Activated CD8-positive, alpha-beta memory T cell treated with anti-CD3 and anti-CD28 coated beads, Interleukin-2, amount 10 ng/mL, durations not matched to agents 7 days and 5 days (primary cell): ENCODE measurements at regions not wholly inside any gene's neighbourhood (a gene's known extent, or its start where the extent isn't known, plus 50 kb on each side); places are given as distances from the start of the nearest gene placed in this dataset.

Source experiments
- ATAC-seq: fragments of 150-1000 bp; cut with Tn5 transposase; one replicate; pipeline ENCODE4 v1.10.0; 2021; ENCODE audit warnings: moderate library complexity
- CTCF ChIA-PET: fragments of 350-600 bp; sonication (Branson Sonifier 250); formaldehyde crosslinking; loops from one replicate; lab custom pipeline; 2021; ENCODE audit warnings: antibody characterized with exemption; lab: Charles Lee
- DNase-seq: peaks from one replicate; pipeline ENCODE4 v3.0.0-alpha.2; 2020
- H3K27ac Mint-ChIP-seq: one replicate; pipeline ENCODE4 v1.8.0; 2021; ENCODE audit warnings: mild to moderate bottlenecking, mixed read lengths
- H3K27me3 Mint-ChIP-seq: one replicate; pipeline ENCODE4 v1.8.0; 2021; ENCODE audit warnings: mixed read lengths
- H3K36me3 Mint-ChIP-seq: one replicate; pipeline ENCODE4 v1.8.0; 2021; ENCODE audit warnings: mild to moderate bottlenecking, mixed read lengths
- H3K4me1 Mint-ChIP-seq: one replicate; pipeline ENCODE4 v1.8.0; 2021; ENCODE audit warnings: mixed read lengths
- H3K4me3 Mint-ChIP-seq: one replicate; pipeline ENCODE4 v1.8.0; 2021; ENCODE audit warnings: mild to moderate bottlenecking, moderate library complexity, mixed read lengths
- H3K9me3 Mint-ChIP-seq: one replicate; pipeline ENCODE4 v1.8.0; 2022; ENCODE audit warnings: low read depth, mixed read lengths

DNA sequence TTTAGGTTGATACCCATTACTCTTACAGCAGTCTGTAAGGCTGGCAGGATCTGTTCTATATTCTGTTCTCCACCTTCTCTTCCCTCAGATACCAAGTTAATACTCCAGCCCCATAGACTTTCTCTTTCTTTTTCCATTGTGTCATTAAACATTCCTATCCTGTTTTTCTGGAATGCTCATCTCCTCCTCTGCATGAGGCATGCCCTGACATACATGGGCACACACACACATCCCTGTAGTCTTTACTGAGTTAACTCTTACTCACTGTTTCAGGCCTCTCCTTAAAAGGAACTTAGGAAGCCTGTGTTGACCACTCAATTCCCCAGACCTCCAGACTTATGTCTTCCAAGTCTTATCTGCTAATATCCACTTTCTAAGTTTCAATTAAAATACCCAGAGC, 476.8 kb downstream of the METTL15 start:
- ATAC-seq (no peak), DNase-seq (no peak)
- Mint-ChIP-seq H3K36me3 (no peaks in the 10 kb centered on the region), H3K4me3 (no peak overlapping the region), H3K4me1 (no peaks in the 10 kb centered on the region), H3K9me3 (no peaks in the 10 kb centered on the region), H3K27me3 (no peaks in the 10 kb centered on the region), H3K27ac (no peak overlapping the region)
- CTCF ChIA-PET: no interaction called here

DNA sequence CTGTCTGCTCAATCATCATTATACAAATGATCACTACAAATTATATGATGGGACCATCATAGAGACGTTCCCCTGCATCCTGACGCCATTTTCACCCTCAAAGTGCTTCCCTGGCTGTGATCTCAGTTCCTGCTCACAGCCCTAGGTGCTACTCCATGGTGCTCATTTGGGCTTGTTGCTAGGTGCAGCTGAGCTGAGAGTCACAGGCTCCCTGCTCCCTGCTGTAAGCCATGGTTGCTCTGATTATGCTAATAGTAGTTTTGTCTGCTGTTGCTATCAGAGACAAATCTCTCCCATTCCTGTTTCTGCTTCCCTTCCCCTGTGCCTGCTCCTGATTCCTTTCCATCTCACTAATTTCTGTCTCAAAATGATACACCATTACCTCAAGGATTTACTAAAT, 474.3 kb downstream of the METTL15 start:
- Mint-ChIP-seq H3K27me3 (no peaks in the 10 kb centered on the region), H3K4me1 (no peaks in the 10 kb centered on the region), H3K36me3 (no peaks in the 10 kb centered on the region), H3K9me3 (no peaks in the 10 kb centered on the region), H3K27ac (no peak overlapping the region), H3K4me3 (no peak overlapping the region)
- no peak for DNase-seq
- CTCF ChIA-PET: no interaction called here
- no peak for ATAC-seq

DNA sequence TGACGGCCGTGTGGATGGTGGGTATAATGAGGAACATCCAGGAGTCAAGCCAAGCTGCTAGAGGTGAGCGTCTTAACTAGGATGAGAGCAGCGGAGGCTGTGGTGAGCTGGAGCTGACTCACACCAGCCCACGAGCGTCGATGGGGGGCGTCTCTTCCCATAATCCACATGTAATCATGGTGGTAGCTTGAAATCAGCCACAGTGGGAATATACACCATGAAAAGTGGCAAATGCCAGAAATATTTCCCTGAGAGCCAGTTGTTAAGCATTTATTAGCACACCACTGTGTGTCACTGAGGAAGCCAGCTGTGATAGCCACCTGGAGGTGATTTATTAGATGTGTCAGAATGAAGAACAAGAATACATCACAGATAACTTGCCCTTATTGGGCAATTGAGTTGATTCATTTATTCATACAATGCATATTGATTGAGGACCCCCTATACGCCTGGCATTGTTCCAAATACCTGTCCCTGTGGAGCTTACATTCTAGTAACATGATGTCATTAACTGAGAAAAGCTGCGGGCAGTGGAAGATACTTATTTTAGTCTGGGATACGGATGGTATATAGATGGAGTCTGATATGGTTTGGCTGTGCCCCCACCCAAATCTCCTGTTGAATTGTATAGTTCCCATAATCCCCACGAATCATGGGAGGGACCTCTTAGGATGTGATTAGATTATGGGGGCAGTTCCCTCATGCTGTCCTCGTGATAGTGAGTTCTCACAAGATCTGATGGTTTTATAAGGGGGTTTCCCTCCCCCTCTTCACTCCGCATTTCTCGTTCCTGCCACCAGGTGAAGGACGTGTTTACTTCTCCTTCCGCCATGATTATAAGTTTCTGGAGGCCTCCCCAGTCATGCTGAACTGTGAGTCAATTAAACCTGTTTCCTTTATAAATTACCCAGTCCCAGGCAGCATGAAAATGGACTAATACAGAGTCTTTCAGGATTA, 473.4 kb downstream of the METTL15 start:
- no peak overlapping the region for H3K27ac Mint-ChIP-seq
- ATAC-seq (no peak), DNase-seq (no peak)
- no peaks in the 10 kb centered on the region for H3K4me1 Mint-ChIP-seq
- CTCF ChIA-PET: no interaction called here
- H3K9me3 Mint-ChIP-seq: no peaks in the 10 kb centered on the region
- H3K4me3 Mint-ChIP-seq: no peak overlapping the region
- H3K36me3 Mint-ChIP-seq: no peaks in the 10 kb centered on the region
- no peaks in the 10 kb centered on the region for H3K27me3 Mint-ChIP-seq

DNA sequence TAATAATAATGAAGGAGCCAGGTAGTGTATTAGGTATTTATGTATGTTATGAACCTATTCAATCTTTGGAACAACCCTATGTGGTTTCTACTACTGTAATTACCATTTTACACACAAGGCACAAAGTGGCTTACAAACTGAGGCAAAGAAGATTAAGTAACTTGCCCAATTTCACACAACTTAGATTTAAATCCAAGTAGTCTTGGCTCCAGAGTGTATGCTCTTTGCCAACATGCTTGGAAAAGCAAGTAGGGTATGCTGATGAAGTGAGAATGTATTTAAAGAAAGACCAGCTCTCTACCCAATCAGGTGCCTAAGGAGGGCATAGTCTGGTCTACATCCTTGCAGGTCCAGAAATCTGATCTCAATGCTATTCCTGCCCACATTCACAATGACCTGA, 463.2 kb downstream of the METTL15 start:
- Mint-ChIP-seq H3K4me3 (no peak overlapping the region), H3K9me3 (no peaks in the 10 kb centered on the region), H3K27ac (no peak overlapping the region), H3K27me3 (no peaks in the 10 kb centered on the region), H3K36me3 (no peaks in the 10 kb centered on the region), H3K4me1 (no peaks in the 10 kb centered on the region)
- CTCF ChIA-PET: no interaction called here
- no peak for DNase-seq
- no peak for ATAC-seq

DNA sequence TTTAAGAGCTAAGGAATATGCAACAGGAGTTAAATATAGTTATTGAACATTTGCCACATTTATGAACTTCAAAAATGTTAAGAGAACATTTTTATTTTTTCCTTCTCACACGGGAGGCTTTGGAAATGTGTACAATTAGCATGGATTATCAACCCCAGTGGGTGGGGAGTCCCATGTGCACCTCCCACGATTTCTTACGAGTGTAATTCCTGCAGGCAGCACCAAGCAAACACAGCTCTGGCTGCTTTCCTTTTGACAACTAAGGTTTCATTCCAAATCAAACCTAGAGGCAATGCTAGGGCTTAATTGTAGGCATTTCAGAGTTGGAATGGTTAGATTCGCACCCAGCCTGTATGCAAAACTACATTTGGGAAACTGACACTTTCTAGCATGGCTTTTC, 460.9 kb downstream of the METTL15 start:
- DNase-seq (no peak), ATAC-seq (no peak)
- Mint-ChIP-seq H3K4me1 (no peaks in the 10 kb centered on the region), H3K4me3 (no peak overlapping the region), H3K27ac (no peak overlapping the region), H3K36me3 (no peaks in the 10 kb centered on the region), H3K27me3 (no peaks in the 10 kb centered on the region), H3K9me3 (no peaks in the 10 kb centered on the region)
- CTCF ChIA-PET: no interaction called here

DNA sequence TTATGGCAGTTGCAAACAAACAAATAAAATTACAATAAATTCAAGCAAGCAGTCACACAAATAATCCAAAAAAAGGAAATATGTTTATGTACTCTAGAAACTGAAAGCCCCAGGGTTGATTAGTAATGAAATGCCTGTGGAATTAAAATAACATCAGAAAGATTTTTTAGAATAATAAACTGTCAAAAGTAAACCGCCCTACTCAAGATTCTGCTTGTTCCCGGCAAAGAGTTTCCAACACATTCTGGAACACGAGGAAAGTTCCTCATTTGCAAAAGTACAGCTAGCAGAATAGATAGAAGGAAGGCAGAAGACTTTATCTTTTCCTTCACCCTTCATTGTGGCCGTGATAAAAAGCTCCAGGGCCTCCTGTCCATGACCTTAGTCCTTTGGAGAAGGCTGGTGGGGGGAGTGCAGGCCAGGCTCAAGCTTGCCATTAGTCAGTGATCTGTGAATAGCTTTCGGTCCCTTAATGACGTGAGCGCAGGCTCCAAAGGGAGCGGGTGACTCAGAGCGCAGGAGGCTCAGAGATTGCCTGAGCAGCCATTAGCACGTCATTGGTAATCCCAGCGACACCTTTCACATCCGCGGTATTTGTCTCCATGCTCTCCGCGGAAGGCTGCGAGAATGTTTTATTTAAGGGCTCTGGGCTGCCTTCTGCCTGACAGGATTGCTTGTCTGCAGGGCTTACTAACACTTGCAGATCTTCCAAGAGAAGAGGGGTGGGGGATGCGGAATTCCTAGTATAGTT, 458.3 kb downstream of the METTL15 start:
- Mint-ChIP-seq H3K4me1 (no peaks in the 10 kb centered on the region), H3K27ac (no peak overlapping the region), H3K9me3 (no peaks in the 10 kb centered on the region), H3K27me3 (no peaks in the 10 kb centered on the region), H3K4me3 (no peak overlapping the region), H3K36me3 (no peaks in the 10 kb centered on the region)
- ATAC-seq (no peak), DNase-seq (no peak)
- CTCF ChIA-PET: interaction anchor here (0.6 kb wide), 1 partner anchor 772 kb away, joined by 3 read pairs; no protein-coding TSS in a partner anchor

DNA sequence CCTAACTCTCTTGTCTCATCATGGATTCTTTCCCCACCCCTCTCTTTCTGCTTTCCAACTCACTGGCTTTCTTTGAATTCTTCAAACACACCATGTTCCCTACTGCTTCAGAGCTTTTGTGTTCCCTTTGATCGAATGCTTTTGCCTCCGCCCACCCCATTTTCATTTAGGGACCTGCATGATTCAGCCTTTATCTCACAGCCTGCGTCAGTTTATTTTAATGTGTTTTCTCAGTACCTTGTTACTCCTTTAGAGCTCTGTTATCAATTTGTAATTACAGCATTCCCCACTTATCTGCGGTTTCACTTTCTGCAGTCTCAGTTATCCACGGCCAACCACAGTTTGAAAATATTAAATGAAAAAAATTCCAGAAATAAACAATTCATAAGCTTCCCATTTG, 451.3 kb downstream of the METTL15 start:
- no peak overlapping the region for H3K4me3 Mint-ChIP-seq
- H3K27ac Mint-ChIP-seq: no peak overlapping the region
- no peaks in the 10 kb centered on the region for H3K36me3 Mint-ChIP-seq
- no peak for ATAC-seq
- H3K9me3 Mint-ChIP-seq: no peaks in the 10 kb centered on the region
- DNase-seq: no peak
- no peaks in the 10 kb centered on the region for H3K27me3 Mint-ChIP-seq
- CTCF ChIA-PET: no interaction called here
- H3K4me1 Mint-ChIP-seq: no peaks in the 10 kb centered on the region

DNA sequence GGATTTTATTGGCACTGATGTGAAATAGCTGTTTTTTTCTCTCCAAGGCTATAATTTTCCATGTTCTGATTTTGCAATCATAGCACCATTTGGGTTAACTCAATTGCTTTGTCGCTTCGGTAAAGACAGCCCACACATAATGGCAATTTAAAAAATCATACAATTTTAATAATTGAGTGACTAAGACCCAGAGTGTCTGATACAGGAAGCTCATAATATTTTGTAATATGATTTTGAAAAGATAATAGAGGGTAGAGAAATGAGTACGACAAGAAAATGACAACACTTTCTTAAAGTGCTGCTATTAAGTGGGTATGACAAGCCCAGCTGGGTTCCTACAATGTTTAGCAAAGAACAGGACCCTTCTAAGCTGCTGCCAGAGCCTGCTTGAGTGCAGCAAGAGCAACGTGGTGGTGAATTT, 439.1 kb downstream of the METTL15 start:
- H3K27me3 Mint-ChIP-seq: no peaks in the 10 kb centered on the region
- no peak for DNase-seq
- H3K4me1 Mint-ChIP-seq: no peaks in the 10 kb centered on the region
- no peaks in the 10 kb centered on the region for H3K9me3 Mint-ChIP-seq
- ATAC-seq: no peak
- no peak overlapping the region for H3K27ac Mint-ChIP-seq
- CTCF ChIA-PET: no interaction called here
- no peaks in the 10 kb centered on the region for H3K36me3 Mint-ChIP-seq
- no peak overlapping the region for H3K4me3 Mint-ChIP-seq

DNA sequence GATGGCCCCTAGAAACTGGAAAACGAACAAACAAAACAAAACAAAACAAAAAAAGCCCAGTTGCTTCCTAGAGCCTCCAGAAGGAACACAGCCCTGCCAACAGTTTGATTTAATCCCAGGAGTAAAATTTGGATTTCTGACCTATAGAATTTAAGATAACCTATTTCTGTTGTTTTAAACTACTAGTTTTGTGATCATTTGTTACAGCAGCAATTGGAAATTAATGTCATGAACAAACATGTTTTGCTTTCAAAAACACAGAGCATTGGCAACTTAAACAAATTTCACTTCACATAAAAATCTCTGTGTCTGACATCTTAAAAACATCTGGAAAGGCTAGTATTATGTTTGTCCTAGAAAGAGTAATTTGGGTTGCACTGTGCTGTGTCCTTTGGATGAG, 437.3 kb downstream of the METTL15 start:
- no peak for ATAC-seq
- CTCF ChIA-PET: no interaction called here

DNA sequence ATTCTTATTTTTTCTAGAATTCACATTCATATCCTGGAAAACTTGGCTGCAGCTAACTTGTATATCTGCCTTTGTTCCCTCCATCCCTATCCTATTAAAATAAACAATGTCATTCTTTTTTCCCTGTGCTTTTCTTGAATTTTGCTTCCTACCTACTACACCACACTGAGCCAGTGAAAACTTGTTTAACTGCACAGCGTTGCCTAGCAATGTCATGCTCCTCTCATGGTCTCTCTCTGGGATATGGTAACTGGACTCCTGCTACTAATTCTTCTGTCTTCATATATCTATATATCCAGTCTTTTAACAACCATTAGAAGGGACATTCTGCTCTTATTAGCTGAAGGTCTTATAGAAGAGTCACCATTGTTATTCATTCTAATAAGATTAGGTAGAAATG, 434.4 kb downstream of the METTL15 start:
- no peak overlapping the region for H3K27ac Mint-ChIP-seq
- H3K9me3 Mint-ChIP-seq: no peaks in the 10 kb centered on the region
- ATAC-seq (no peak), DNase-seq (no peak)
- no peaks in the 10 kb centered on the region for H3K4me1 Mint-ChIP-seq
- no peaks in the 10 kb centered on the region for H3K27me3 Mint-ChIP-seq
- no peak overlapping the region for H3K4me3 Mint-ChIP-seq
- CTCF ChIA-PET: no interaction called here
- no peaks in the 10 kb centered on the region for H3K36me3 Mint-ChIP-seq

More for the DNA sequence above, 437.3 kb downstream of the METTL15 start:
- Mint-ChIP-seq H3K36me3 (no peaks in the 10 kb centered on the region), H3K9me3 (no peaks in the 10 kb centered on the region), H3K4me3 (no peak overlapping the region), H3K27me3 (no peaks in the 10 kb centered on the region), H3K4me1 (no peaks in the 10 kb centered on the region), H3K27ac (no peak overlapping the region)
- DNase-seq: no peak

DNA sequence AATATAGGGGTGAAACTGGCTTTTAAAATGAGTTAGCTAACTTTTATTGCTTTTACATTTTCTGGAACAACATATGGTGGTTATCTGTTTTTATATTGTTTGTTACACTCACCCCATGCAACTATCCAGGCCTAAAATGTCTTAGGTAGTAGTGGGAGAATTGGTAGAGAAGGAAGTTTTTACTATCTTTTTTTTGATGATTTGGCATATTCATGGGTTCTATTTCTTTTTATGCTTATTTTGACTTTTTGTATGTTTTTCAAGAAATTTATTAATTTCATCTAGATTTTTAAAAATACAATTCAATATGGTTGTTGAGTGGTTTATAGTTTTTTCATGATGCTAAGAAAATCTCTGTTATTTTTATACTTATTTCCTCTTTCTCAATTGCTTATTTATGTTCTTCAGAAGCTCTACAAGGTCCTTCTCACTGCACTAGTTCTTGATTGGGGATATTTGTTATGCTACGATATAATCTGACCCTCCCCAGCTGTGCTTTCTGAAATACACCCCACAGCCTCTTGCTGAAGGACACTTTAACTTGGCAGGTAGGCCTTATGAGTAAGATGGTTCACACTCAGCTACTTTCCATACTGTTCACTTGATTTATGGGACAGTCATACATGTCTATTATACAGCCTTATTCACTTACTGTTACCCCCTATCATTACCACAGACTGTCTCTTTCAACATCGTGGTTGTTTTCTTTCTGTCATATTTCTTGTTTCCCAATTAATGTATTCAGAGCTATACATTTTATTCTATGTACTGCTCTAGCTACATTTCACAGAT, 431.2 kb downstream of the METTL15 start:
- no peaks in the 10 kb centered on the region for H3K9me3 Mint-ChIP-seq
- no peak for ATAC-seq
- H3K27me3 Mint-ChIP-seq: no peaks in the 10 kb centered on the region
- no peak overlapping the region for H3K27ac Mint-ChIP-seq
- CTCF ChIA-PET: no interaction called here
- no peak for DNase-seq
- H3K36me3 Mint-ChIP-seq: no peaks in the 10 kb centered on the region
- H3K4me1 Mint-ChIP-seq: no peaks in the 10 kb centered on the region
- no peak overlapping the region for H3K4me3 Mint-ChIP-seq

DNA sequence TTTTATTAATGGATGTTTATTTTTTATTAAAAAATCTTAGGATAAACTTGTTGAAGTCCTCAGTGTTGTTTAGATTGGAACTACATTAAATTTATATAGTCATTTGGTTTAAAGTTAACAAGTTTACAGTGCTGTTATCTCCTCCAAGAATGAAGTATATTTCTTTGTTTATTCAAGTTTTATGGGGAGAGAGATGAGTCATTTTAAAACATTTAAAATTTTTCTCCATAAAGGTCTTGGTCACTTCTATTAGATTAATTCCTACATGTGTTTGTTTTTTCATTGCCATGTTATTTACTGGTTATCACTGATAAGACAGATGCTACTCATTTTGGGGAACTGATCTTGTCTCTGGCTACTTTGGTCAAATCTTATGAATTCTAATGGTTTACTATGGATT, 429.6 kb downstream of the METTL15 start:
- Mint-ChIP-seq H3K27ac (no peak overlapping the region), H3K27me3 (no peaks in the 10 kb centered on the region), H3K4me3 (no peak overlapping the region), H3K4me1 (no peaks in the 10 kb centered on the region), H3K36me3 (no peaks in the 10 kb centered on the region), H3K9me3 (no peaks in the 10 kb centered on the region)
- CTCF ChIA-PET: no interaction called here
- DNase-seq (no peak), ATAC-seq (no peak)

DNA sequence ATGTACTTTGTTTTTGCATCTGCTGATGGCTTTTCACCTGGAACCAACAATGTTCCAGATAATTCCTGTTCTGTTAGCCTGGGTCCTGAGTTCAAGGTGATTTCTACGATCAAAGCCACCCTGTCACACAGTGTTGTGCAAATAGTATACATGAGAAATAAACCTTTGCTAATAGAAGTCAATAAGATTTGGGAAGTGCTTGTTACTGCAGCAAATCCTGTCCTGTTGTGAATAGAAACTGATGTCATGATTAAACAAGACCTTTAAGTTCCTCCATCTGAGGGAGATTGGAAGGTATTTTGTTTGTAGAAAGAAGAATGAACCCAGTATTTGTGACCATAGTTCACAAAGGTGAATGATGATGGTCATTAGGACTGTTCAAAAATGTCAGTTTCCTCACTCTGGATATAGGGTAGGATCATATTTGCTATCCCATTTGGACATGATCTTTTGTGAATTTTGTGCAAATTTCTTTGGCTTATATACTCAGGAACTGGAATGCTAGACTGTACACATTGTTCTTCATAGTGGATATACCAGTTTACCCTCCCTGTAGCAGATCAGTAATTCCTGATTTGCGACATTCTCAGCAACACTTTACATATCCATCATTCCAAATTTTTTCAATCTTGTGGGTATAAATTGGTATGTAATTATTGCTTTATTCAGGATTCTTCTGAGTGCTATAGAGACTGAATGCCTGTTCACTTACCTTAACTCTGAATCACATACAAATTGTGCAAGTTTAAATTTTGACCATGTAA, 428.5 kb downstream of the METTL15 start:
- H3K27me3 Mint-ChIP-seq: no peaks in the 10 kb centered on the region
- H3K4me1 Mint-ChIP-seq: no peaks in the 10 kb centered on the region
- ATAC-seq: no peak
- CTCF ChIA-PET: no interaction called here
- no peak for DNase-seq
- no peaks in the 10 kb centered on the region for H3K9me3 Mint-ChIP-seq
- no peaks in the 10 kb centered on the region for H3K36me3 Mint-ChIP-seq
- H3K27ac Mint-ChIP-seq: no peak overlapping the region
- H3K4me3 Mint-ChIP-seq: no peak overlapping the region
